Ovary (tissue), 7 donors: ENCODE measurements at regions not wholly inside any gene's neighbourhood (a gene's known extent, or its start where the extent isn't known, plus 50 kb on each side); places are given as distances from the start of the nearest gene placed in this dataset.

Experiments used
- DNase-seq, 5 donors: peaks; one replicate each; pipeline ENCODE4 v3.0.0-alpha.2; 2019 to 2020
- H3K27ac ChIP-seq, 2 donors: fragments of 200-600 bp; one replicate each; pipeline versions ENCODE4 v1.5.1 to v1.8.0; 2019 to 2022
- H3K27me3 ChIP-seq: fragments of 200-600 bp; one replicate; pipeline ENCODE4 v1.8.0; 2022
- H3K36me3 ChIP-seq: fragments of 200-600 bp; sonication (generic); one replicate; pipeline ENCODE4 v1.5.1; 2019
- H3K4me1 ChIP-seq: one replicate; pipeline ENCODE4 v1.8.1; 2013; ENCODE audit warnings: mild to moderate bottlenecking, moderate library complexity; ENCODE audit not compliant: insufficient read depth
- H3K4me3 ChIP-seq: fragments of 200-600 bp; sonication (generic); one replicate; pipeline ENCODE4 v1.5.1; 2017
- H3K9me3 ChIP-seq, 2 donors: fragments of 200-600 bp in 1 of 2; sonication (generic) in 1 of 2; one replicate each; pipeline versions ENCODE4 v1.5.1 to v1.8.1; 2013 to 2019; ENCODE audit warnings: mild to moderate bottlenecking in 1 of 2, moderate library complexity in 1 of 2
- CTCF ChIP-seq, 3 donors: fragments of 450-650 bp in 2 of 3; fragments of 200-600 bp in 1 of 3; IDR thresholded peaks; one replicate each; pipeline versions ENCODE4 v1.5.1 to v1.8.0; 2016 to 2022; ENCODE audit warnings: antibody characterized with exemption in 3 of 3, mild to moderate bottlenecking in 1 of 3
- EP300 ChIP-seq: sonication (generic); formaldehyde crosslinking; IDR thresholded peaks from one replicate; pipeline ENCODE4 v1.6.1; 2017; ENCODE audit warnings: antibody characterized with exemption
- POLR2A ChIP-seq: fragments of 450-650 bp; IDR thresholded peaks from one replicate; pipeline ENCODE4 v1.6.1; 2017; ENCODE audit warnings: antibody characterized with exemption, mild to moderate bottlenecking, moderate library complexity
- WGBS, 3 donors: extraction: QIAGEN DNeasy Blood & Tissue Kit in 1 of 3; methylation state at CpG; one replicate each; pipeline versions ENCODE4 v1.1.5 to v1.1.7; 2013 to 2017; 5-methylcytosine and 5-hydroxymethylcytosine counted together
- intact Hi-C, 4 donors: fragments of 100-400 bp; cut with DNase I; formaldehyde crosslinking; loops; one replicate each; pipeline versions ENCODE4 v1.11.0 to v1.15.1; 2022 to 2023
- donor health status: DM: no; HTN: no; CAD: no; lungs with moderate emphysema.
- donor health status: DM: no; HTN: no; CAD: no.
- donor health status: Bipolar disorder and iron deficiency.
- donor health status: DM: no; HTN: no; CAD: no.
- donor health status: DM: yes; HTN: yes; CAD: no.

- no peak for DNase-seq
- intact Hi-C loops: no loop called here
- 50 to 61% (median 59%) methylated on average over 3 of the region's 3 CpGs for WGBS, 3 donors
- no peaks in the 10 kb centered on the region for H3K27me3 ChIP-seq
- no peak overlapping the region for H3K4me3 ChIP-seq
- TF ChIP-seq CTCF (IDR thresholded peaks at IDR 0.05) (no peak), EP300 (no peak), POLR2A (no peak)
- no peaks in the 10 kb centered on the region for H3K36me3 ChIP-seq
- no peaks in the 10 kb centered on the region for H3K4me1 ChIP-seq
- no peaks in the 10 kb centered on the region for H3K9me3 ChIP-seq
- H3K27ac ChIP-seq: no peak overlapping the region
These were observed 187.4 kb downstream of the LRIG3 start for GRCh38 chr12:58732894-58733293.

DNA sequence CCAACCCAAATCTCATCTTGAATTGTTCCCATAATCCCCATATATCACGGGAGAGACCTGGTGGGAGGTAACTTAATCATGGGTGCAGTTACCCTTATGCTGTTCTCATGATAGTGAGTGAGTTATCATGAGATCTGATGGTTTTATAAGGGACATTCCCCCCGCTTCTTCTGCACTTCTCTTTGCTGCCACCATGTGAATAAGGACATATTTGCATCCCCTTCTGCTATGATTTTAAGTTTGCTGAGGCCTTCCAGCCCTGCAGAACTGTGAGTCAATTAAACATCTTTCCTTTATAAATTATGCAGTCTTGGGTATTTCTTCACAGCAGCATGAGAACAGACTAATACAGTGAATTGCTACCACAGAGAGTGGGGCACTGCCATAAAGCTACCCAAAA is 179.1 kb downstream of the LRIG3 start:
- no peaks in the 10 kb centered on the region for H3K36me3 ChIP-seq
- intact Hi-C loops: no loop called here
- no peaks in the 10 kb centered on the region for H3K4me1 ChIP-seq
- no peak overlapping the region for H3K4me3 ChIP-seq
- no peaks in the 10 kb centered on the region for H3K27me3 ChIP-seq
- H3K9me3 ChIP-seq: no peaks in the 10 kb centered on the region
- 88 to 96% (median 93%) methylated on average over 2 of the region's 2 CpGs for WGBS, 3 donors
- no peak for TF ChIP-seq EP300
- TF ChIP-seq CTCF (IDR thresholded peaks at IDR 0.05): no peak
- no peak for TF ChIP-seq POLR2A
- no peak overlapping the region for H3K27ac ChIP-seq
- no peak for DNase-seq

DNA sequence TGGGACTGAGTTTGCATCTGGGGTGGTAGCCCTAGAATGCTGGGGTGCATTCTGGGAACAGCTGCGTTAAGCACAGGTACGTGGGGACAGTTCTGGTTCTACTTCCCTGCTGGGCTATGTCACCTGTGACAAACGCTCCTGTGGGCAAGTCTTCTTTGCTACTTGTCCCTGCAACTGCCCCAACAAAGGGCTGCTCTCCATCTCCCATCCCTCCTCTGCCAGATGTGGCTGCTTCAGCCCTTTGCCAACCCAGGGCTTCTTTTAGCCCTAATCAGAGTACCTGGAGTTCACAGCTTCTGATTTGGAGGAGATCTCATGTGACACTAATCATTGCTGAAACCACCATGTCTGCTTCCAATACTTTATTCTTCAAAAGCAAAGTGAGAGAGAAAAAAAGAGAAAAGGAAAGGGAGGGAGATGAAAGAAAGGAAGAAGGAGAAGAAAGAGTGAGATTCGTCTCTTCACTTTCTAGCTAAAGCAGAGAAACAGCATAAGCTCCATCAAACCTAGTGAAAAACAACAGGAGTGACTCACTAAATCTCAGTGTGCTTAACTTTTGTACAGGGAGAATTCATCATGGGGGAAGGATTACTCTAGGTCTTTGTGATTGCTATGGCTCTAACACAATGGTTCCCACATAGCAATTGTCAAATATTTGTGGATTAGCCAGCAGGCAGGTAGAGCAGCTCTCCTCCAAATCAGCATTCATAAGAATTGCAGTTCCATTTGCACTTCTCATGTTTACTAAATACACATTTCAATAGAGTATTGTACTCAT is 174.8 kb downstream of the LRIG3 start:
- WGBS, 3 donors: 79 to 80% (median 79%) methylated on average over 4 of the region's 4 CpGs
- H3K27me3 ChIP-seq: no peaks in the 10 kb centered on the region
- H3K36me3 ChIP-seq: no peaks in the 10 kb centered on the region
- no peak for DNase-seq
- intact Hi-C loops: no loop called here
- no peaks in the 10 kb centered on the region for H3K4me1 ChIP-seq
- H3K27ac ChIP-seq: no peak overlapping the region
- no peaks in the 10 kb centered on the region for H3K9me3 ChIP-seq
- H3K4me3 ChIP-seq: no peak overlapping the region
- TF ChIP-seq POLR2A (no peak), CTCF (IDR thresholded peaks at IDR 0.05) (no peak), EP300 (no peak)

DNA sequence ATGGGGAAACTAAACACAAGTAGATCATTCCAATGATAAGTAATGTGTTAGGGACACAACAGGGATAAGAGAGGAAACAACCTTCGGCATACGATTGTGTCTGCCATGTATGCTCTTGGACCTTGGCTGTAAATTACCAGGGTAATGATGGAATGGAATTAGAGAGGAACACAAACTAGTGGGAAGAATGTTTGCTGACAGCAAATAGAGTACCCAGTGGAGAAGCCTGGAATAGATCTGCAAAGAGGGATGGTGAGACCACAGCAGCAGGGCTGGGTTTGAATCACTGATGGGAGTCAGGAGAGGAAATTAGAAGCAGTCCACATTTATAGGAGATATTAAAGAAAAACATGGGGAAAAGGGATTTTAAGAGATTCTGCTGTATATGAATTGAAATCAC is 172.8 kb downstream of the LRIG3 start:
- WGBS, 3 donors: 84 to 92% (median 89%) methylated on average over 2 of the region's 2 CpGs
- TF ChIP-seq CTCF (IDR thresholded peaks at IDR 0.05): no peak
- no peak for TF ChIP-seq POLR2A
- TF ChIP-seq EP300: no peak

More for the DNA sequence above, 172.8 kb downstream of the LRIG3 start:
- no peak for DNase-seq
- H3K9me3 ChIP-seq: no peaks in the 10 kb centered on the region
- intact Hi-C loops: no loop called here
- no peak overlapping the region for H3K27ac ChIP-seq
- H3K4me3 ChIP-seq: no peak overlapping the region
- H3K36me3 ChIP-seq: no peaks in the 10 kb centered on the region
- H3K4me1 ChIP-seq: no peaks in the 10 kb centered on the region
- no peaks in the 10 kb centered on the region for H3K27me3 ChIP-seq
